NCI-H2227 (cell line): ENCODE measurements at regions not wholly inside any gene's neighbourhood (a gene's known extent, or its start where the extent isn't known, plus 50 kb on each side); places are given as distances from the start of the nearest gene placed in this dataset.
"Not testable (repeated sequence)": the region's sequence is repeated elsewhere in the genome, so short reads cannot be mapped to it uniquely, and the experiment has no call there.

Experiments
- DNase-seq: peaks from one replicate; lab custom pipeline; 2025; ENCODE audit not compliant: unreplicated experiment; lab: John Stamatoyannopoulos, UW

DNA sequence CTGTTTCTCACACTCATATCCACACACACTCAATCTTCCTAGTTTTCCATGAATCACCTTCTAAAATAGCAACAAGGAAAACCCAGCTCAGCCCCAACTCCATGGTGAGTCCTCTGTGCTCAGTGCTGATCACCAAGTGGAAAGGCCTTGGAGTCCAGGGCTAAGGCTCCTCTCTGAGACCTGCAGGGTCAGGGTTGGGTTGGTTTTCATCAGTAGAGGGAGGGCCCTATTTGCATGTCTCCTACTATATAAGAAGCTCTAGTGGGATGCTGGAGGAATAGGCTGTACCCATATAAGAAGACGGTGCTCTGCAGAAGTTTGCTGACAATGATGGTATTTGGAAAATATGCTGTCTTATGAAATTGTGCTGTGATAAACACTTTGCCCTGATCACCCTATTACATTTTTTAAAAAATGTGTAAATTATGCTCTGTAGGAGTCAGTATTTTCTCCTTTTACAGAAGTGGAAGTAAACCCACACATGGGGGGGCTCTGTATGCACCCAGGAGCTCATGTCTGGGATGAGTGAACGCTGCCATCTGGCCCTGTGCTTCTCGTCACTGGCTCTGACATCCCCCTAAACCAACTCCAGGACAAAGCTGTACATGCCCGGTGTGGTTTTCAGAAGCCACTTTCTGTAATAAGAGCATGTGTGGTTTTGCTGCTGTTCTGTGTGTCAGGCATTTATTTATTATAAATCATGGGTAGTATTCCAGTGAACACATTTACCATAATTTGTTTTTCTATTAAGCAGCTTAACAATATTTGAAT lies 536.3 kb downstream of the TMEM121 start:
- DNase-seq = no peak

DNA sequence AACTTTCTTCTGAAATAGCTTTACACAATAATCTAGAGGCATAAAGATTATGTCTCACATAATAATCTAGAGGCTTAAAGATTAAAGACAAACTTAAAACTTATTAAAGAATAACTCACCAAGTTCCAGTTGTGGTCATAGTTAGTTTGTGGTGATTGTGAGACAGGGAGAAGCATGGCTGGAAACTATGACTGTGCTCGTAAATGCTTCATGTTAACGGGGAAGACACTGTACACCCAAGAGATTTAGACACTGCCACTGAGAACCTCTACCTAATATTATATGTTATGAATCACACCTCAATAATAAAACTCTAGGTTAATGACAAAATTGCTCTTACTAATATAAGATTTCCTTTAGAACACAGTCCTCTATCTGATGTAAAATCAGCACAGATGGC lies 541.6 kb downstream of the TMEM121 start:
- DNase-seq = no peak

DNA sequence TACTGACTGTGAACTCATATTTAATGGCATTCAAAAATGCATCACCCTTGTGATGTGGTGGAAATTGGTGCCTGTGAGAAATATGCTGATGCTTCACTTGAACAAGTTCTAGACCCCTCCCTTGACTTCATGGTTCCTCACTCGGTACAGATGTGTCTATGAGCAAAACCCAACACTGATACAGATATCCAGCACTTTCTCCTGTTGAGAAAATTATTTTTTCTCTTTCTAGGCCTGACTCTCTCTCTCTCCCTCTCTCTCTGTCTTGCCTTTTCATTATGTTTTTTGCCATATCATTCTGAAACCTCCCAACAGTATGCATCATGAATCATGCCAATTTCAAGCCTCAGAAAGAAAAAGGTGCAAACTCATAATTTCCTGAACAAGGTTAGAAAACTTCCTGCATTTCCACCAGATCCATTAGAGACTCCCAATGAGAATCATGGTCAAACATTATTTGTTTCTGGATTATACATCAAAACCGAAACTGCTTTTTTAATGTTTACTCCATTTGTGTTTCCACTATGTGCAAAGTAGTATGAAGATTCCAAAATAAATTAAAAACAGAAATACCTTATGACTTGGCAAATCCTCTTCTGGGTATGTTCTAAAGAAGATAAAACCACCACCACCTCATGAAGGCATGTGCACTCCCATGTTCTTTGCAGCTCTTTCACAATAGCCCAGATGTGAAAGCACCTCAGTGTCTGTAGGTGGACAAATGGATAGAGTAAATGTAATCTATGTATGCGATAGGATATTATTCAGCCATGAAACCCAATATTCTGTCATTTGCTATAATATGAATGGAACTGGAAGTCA lies 543.6 kb downstream of the TMEM121 start:
- no peak for DNase-seq

DNA sequence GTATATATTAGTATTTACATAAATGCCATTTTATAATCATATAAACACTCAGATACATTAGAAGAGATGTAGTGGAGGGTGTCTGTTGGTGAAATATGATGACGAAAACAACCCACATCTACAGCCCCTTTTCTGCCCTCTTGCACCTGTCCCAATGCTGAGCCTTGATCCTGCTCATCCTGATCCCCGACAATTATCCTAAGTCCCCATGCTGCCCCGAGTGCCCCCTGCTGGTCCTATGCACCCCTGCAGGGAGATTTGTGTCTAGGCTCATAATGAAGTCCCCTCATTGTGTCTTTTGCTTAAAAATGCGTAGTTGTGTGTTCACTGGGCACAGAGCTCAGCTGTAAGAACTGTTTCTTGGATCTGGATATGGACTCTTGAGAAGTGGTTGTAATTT lies 554.5 kb downstream of the TMEM121 start:
- no peak for DNase-seq

DNA sequence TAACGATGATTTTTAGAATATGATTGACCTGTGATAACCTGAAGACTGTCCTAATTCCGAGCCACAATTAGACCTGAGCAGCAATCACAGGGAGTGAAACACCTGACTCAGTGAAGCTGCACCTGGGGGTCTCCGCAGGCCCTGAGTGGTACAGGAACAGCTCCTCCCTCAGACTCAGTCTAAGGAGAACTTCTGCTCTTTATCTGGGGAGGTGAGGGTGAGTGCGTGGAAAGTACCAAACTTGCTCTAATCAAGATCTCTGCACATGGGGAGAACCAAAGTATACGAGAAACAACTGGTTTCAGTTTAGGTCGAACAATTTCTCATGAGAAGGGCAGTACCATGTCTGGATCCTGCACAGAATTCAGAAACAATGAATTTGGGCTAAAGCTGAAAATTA lies 555.3 kb downstream of the TMEM121 start:
- DNase-seq = not testable (repeated sequence)

DNA sequence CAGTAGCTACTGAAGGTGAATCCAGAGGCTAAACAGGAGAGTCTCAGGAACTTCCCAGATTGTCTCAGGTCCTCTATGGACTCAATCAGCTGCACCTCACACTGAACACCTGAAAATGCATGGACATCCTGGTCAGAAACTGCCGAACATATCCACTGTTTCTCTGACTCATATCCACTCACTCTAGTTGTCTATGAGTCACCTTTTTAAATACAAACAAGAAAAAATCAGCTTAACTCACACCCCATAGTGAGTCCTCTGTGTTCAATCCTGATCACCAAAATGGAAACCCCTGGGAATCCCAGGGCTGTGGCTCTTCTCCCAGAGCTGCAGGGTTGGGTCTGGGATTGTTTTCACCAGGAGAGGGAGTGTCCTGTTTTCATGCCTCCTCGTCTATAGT lies 556.7 kb downstream of the TMEM121 start:
- no peak for DNase-seq

DNA sequence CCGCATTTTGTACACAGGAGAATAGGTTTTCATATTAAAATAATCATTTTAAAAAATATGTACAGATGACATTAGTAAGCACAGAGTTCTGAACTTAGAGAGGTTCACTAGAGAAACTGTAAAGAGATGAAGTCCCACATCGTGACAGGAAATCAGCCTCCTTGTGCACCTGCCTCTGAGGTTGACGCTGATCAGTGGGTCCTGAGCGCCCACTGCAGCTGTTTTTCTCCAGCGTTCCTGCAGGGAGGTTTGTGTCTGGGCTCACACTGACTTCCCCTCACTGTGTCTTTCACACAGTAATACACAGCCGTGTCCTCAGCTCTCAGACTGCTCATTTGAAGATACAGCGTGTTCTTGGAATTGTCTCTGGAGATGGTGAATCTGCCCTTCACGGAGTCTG lies 561.5 kb downstream of the TMEM121 start:
- DNase-seq = no peak

GRCh38 chr14:106088860-106089259 lies 562.5 kb downstream of the TMEM121 start:
- DNase-seq = not testable (repeated sequence)

- peak; percentile 1 for DNase-seq
These were observed 568.3 kb downstream of the TMEM121 start for GRCh38 chr14:106094654-106095189.

DNA sequence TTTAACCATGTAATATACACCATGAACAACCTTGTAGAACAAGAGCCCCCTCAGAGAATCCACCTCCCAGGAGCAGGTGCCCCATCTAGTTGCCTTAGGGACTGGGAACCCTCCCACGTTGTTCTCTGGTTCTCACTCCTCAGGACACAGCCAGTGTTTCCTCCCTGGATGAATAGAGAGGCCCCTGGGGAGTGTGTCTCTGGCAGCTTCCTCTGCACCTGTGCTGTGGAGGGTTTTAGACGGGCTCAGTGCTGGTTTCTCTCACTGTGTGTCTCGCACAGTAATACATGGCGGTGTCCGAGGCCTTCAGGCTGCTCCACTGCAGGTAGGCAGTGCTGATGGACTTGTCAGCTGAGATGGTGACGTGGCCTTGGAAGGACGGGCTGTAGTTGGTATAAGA lies 581.3 kb downstream of the TMEM121 start:
- DNase-seq = no peak

GRCh38 chr14:106109337-106109736 lies 583.0 kb downstream of the TMEM121 start:
- no peak for DNase-seq

DNA sequence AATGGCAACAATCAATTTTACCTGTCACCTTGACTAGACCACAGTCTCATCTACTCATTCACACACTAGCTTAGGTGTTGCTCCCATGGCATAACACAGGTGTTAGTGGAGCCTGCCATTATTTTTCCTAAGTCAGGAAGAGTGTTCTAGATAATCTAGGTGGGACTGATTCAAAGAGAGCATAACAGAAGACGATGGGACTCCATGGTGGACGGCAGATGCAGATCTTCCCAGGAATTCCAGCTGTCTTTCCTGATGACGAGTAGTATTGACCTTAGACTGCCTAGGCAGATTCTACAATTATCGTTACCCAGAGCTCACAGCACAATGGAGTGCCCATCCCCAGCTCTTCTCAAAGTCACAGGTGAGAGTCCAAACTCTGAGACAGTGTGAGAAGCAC lies 589.0 kb downstream of the TMEM121 start:
- no peak for DNase-seq

GRCh38 chr14:106116339-106116930 lies 590.1 kb downstream of the TMEM121 start:
- not testable (repeated sequence) for DNase-seq

DNA sequence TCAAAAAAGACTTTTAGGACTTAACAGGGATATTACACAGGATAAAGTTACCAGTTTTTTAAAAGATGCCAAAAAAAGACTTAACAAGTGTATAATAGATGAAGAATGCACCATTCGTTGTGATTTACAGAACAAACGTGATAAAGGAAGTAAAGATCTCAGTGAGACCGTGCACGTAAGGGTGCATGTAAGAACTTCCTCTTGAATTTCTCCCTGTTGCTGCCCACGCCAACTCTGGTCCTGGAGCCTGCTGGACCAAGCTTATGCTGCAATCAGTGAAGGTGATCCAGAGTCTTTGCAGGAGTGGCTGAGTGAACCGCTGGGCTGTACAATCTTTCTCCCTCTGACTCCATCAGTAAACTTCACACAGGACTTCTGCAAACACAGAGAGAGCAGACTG lies 593.7 kb downstream of the TMEM121 start:
- DNase-seq = no peak

- no peak for DNase-seq
These were observed 602.9 kb downstream of the TMEM121 start for GRCh38 chr14:106129274-106129673.

GRCh38 chr14:106129904-106130661 lies 603.7 kb downstream of the TMEM121 start:
- DNase-seq = not testable (repeated sequence)

GRCh38 chr14:106133126-106133525 lies 606.7 kb downstream of the TMEM121 start:
- DNase-seq = not testable (repeated sequence)

- no peak for DNase-seq
These were observed 608.5 kb downstream of the TMEM121 start for GRCh38 chr14:106134886-106135285.

DNA sequence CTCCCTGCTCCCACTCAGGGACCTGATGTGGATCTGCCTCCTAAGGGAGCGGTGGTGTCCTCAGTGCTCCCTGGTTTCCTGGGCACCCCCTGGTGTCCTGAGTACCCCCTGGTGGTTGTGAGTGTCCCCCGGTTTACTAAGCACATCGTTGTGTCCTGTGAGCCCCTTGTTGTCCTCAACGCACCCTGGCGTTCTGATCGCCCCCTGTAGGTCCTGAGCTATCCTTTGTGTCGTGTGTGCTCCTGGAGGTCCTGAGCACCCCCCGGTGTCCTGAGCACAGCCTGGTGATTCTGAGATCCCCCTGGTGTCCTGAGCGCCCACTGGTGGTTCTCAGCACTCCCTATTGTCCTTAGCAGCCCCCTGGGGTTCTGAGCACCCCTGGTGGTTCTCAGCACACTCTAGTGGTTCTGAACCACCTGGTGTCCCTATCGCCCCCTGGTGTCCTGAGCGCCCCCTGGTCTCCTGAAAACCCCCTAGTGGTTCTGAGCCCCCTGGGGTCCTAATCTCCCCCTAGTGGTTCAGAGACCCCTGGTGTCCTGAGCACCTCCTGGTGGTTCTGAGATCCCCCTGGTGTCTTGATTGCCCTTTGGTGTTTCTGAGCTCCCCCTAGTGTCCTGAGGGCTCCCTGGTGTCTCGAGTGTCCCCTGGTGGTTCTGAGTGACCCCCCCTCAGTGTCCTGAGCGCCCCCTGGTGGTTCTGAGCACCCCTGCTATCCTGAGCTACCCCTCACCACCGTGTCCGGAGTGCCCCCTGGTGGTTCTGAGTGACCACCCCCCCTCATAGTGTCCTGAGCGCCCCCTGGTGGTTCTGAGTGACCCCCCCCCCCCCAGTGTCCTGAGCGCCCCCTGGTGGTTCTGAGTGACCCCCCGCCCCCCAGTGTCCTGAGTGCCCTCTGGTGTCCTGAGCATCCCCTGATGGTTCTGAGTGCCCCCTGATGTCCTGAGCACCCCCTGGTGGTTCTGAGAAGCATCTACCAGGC lies 615.1 kb downstream of the TMEM121 start:
- no peak for DNase-seq

GRCh38 chr14:106145731-106146130 lies 619.3 kb downstream of the TMEM121 start:
- not testable (repeated sequence) for DNase-seq
